ENCODE measurements at regions not wholly inside any gene's neighbourhood (a gene's known extent, or its start where the extent isn't known, plus 50 kb on each side); places are given as distances from the start of the nearest gene placed in this dataset.

DNA sequence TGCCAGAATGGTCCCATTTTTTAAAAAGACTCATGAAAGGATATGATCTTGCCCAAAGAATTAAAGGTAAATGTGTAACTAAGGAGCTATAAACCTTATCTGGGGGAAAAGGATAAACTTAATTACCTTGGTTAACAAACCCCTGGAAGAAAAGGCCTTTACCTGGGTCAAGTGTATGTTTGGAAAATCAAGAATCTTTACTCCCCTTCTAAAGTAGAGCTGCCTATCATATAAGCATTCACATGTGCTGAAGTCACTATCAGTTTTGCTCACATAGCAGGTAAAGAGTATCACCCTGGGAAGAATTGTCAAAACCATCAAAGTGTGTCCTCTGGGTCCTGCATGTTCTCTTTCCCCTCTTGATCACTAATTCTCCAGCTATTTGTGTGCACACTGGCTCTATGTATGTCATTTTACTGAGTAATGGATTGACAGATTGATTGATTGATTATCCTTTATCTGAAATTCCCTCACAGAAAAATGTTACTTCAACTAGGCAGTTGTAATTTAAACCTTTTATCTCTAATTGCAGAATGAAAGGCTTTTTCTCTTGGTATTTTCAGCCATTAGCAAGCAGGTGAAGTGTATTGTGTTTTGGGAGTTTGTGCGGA is 199.4 kb downstream of the NOL4 start:
- TF ChIP-seq, protein P1, sequence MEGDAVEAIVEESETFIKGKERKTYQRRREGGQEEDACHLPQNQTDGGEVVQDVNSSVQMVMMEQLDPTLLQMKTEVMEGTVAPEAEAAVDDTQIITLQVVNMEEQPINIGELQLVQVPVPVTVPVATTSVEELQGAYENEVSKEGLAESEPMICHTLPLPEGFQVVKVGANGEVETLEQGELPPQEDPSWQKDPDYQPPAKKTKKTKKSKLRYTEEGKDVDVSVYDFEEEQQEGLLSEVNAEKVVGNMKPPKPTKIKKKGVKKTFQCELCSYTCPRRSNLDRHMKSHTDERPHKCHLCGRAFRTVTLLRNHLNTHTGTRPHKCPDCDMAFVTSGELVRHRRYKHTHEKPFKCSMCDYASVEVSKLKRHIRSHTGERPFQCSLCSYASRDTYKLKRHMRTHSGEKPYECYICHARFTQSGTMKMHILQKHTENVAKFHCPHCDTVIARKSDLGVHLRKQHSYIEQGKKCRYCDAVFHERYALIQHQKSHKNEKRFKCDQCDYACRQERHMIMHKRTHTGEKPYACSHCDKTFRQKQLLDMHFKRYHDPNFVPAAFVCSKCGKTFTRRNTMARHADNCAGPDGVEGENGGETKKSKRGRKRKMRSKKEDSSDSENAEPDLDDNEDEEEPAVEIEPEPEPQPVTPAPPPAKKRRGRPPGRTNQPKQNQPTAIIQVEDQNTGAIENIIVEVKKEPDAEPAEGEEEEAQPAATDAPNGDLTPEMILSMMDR (conservative IDR thresholded peaks at IDR 0.05): no peak
- no peak for TF ChIP-seq EZH2 (IDR thresholded peaks at IDR 0.05; ENCODE audit: low read depth)

All from PC-9 (cell line).